ENCODE measurements at regions not wholly inside any gene's neighbourhood (a gene's known extent, or its start where the extent isn't known, plus 50 kb on each side); places are given as distances from the start of the nearest gene placed in this dataset.

GRCh38 chr6:133583907-133584427 is 304.9 kb upstream of the TCF21 start:
- no peak for DNase-seq (ENCODE audit: low read depth in 1 of 2, low spot score in 1 of 2)

GRCh38 chr6:133584823-133585222 is 304.1 kb upstream of the TCF21 start:
- no peak for DNase-seq (ENCODE audit: low read depth in 1 of 2, low spot score in 1 of 2)

GRCh38 chr6:133585978-133586377 is 302.9 kb upstream of the TCF21 start:
- no peak for DNase-seq (ENCODE audit: low read depth in 1 of 2, low spot score in 1 of 2)

DNA sequence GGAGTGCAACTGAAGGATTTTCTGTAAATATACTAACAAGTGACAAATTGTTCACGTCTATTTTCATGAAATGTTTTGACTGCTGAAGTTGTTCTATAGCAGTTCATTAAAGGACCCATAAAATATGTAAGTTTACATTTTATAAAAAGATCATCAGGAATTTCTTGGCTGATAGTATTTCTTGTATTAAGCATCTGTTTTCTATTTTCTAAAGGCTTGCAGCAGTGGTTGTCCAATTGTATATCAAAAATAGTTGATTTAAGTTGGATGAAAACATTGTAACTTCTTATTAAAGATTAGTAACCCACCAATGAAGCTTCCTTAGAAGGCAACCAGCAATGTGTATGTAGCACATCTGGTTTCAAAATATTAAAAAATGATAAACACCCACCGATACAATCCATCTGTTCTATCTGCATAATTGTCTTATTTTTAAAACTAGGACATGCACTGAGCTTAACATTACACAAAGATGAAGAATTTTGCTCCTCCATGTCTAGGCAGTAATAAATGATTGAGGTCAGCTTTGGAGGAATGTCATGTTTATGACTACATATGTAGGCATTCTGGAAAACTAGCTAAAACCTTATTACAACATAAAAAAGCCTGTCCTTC is 301.3 kb upstream of the TCF21 start:
- DNase-seq (ENCODE audit: low read depth in 1 of 2, low spot score in 1 of 2): no peak

DNA sequence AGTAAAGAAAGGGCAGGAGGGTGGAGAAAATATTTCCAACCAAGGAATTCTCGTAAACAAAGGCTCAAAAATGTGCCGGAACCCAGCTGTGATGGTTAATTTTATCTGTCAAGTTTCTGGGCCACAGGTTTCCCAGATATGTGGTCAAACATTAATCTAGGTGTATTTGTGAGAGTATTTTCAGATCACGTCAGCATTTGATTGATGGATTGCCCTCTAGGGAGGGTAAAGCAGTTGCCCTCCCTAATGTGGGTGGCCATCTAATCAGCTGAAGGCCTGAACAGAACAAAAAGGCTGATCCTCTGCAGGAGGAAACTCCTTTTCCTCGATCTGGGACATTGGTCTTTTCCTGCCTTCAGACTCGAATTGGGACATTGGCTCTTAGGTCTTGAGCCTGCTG is 298.7 kb upstream of the TCF21 start:
- no peak for DNase-seq (ENCODE audit: low read depth in 1 of 2, low spot score in 1 of 2)

DNA sequence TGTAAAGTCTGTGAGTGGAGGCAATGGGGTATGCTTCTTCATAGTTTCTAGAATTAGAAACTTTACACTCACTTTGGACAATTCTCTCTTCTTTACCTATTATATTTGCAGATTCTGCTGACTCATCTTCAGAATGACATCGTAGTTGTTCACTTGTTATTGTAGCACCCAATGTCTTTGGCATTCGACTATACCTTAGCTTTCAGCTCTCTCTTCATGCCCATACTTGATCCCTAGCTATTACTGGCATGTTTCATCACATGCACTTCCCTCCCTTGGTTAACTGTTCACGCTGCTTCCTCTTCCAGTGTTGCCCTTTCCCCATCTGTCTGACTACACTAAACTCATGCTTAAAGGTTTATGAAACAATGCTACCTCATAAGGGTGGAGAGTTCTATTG is 298.1 kb upstream of the TCF21 start:
- DNase-seq (ENCODE audit: low read depth in 1 of 2, low spot score in 1 of 2): no peak

GRCh38 chr6:133591275-133591674 is 297.6 kb upstream of the TCF21 start:
- DNase-seq (ENCODE audit: low read depth in 1 of 2, low spot score in 1 of 2): no peak

DNA sequence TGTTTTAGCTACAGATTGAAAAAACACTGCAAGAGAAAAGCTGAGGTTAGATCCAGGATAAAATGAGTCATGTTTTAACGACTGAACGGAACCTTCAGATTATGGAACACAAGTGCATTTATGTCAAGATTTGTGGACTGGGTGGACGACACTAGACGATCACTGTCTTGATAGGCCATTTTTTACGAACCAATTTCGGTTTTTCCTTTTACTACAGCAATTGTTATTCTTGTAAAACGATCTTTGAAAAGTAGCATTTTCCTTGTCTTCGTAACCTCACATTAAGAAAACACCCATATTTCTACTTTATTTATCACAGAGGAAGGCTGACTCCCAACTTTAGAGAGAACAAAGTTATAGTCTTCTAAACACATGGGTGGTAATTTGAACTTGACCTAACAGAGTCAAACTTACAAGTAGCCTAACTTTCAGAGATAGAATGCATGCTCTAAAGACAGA is 294.2 kb upstream of the TCF21 start:
- DNase-seq (ENCODE audit: low read depth in 1 of 2, low spot score in 1 of 2): no peak

DNA sequence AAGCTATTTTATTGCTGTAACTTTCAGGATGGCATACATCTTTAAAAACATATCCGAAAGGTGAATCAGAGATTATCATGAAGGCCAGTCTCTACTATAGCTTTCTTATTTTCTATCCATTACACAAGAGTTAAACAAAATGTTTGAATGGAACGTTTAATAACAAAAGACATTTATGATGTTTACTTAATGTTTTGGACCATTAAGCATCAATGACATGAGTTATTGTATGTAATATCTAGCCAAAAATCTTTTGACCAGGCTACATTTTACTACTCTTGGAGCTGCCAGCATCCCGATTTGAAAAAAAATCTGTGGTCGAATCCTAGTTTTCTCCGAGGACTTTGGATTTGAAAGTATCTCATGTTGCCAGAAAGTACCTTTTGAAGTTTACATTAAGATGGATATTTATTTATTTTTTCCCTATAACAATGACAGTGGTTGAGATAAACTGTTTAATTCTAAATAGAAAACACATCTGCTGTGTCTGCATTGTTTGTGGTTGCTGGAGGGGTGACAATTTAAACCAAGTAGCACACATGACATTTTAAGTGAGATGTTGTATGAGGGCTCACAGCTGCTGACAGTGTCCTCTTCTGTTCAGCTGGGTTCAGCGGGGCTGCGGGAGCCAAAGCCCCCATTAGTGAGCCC is 293.7 kb upstream of the TCF21 start:
- DNase-seq (ENCODE audit: low read depth in 1 of 2, low spot score in 1 of 2): no peak

GRCh38 chr6:133606852-133607251 is 282.1 kb upstream of the TCF21 start:
- DNase-seq (ENCODE audit: low read depth in 1 of 2, low spot score in 1 of 2): no peak

GRCh38 chr6:133608620-133609019 is 280.3 kb upstream of the TCF21 start:
- DNase-seq (ENCODE audit: low read depth in 1 of 2, low spot score in 1 of 2): no peak

- no peak for DNase-seq (ENCODE audit: low read depth in 1 of 2, low spot score in 1 of 2)
These were observed 279.3 kb upstream of the TCF21 start for GRCh38 chr6:133609415-133610226.

DNA sequence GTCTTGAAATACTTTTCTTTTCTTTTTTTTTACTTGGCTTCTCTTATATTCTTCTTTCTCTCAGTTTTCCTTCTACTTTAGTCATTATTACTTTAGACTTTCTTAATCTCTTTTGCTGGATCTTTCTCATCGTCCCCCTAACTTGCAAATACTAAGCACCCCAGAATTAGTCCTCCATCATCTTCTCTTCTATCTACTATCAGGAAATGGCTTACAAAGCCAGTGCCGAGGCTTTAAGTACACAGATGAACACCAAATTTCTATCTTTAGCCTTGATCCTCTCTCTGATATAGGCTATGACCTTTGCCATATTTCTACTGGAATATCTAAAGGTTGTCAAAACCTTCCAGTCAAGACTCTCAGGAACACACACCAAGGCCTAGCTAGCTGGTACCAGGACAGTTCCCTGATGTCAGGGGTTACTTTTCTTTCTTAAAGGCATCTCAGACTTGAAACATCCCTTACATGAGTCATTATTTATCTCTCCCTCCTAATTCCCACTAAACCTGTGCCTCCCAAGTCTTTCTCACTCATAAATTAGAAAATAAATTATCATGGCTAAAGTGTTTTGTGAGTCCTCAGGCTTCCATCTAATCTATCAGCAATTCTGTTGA is 278.6 kb upstream of the TCF21 start:
- DNase-seq (ENCODE audit: low read depth in 1 of 2, low spot score in 1 of 2): no peak

DNA sequence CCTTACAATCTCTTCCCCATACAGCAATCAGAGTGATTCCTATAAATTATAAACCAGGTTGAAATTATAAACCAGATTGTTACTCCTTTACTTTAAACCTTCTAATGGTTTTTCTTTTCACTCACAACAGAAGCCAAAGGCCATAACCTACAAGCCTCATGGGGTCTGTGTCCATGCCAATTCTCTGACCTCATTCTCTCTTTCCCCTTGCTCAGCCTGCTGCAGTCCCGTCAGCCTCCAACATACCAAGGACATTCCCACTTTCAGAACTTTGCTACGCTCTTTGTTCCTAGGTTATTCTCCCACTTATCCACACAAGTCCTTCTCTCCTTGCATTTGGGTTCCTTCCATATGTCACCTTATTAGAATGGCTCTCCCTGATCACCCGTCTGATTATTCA is 277.9 kb upstream of the TCF21 start:
- no peak for DNase-seq (ENCODE audit: low read depth in 1 of 2, low spot score in 1 of 2)

DNA sequence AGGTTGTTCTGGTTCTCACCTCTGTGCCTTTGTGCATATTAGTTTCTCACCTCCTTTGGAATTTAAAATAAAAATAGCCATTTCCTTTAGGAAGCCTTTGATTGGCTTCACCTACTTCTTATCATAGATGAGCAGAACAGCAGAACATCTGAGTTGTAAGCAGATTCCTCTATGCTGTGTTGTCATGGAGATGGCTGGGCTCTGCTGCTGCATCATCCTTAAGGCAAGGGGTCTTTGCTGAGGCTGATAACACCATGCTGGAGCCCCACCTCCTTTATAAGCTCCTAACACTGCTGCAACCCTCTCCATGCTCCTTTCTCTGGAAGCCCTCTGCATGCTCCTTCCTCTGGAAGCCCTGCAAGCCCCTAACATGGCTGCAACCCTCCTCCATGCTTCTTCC is 276.5 kb upstream of the TCF21 start:
- no peak for DNase-seq (ENCODE audit: low read depth in 1 of 2, low spot score in 1 of 2)

DNA sequence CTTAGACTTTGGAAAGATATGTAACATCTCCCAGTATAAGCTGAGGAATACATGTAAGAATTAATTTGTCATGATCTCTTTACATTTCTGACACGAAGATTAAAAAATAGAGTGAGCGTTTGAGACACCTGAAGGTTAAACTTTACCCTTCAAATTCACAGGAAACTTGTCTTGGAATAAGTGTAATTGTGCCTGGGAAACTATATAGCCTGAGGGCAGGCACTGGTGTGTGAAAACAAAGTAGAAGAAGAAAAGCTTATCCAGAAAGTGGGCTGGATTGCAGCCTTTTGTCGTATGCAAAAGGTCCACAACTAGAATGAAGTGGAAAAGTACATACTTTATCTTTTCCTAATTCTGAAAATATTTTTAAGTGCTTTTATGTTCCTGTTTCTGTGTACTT is 275.7 kb upstream of the TCF21 start:
- no peak for DNase-seq (ENCODE audit: low read depth in 1 of 2, low spot score in 1 of 2)

DNA sequence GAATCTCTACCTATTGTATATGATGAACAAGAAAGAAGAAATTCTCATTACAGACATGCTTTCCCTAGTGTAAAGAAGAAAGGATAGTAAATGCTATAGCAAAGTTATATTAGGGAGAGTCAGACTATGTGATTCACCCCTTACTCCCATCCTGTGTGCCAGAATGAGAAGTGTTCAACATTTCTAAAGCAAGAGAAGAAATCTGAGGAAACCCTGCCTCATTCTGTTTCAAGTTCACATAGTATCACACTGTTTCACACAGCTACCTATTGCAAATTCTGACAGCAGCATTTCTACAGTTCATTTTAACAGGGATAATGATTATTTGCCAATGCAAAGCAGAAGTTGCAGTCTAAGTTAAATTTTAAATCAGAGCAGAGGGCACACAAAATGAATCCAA is 267.2 kb upstream of the TCF21 start:
- no peak for DNase-seq (ENCODE audit: low read depth in 1 of 2, low spot score in 1 of 2)

DNA sequence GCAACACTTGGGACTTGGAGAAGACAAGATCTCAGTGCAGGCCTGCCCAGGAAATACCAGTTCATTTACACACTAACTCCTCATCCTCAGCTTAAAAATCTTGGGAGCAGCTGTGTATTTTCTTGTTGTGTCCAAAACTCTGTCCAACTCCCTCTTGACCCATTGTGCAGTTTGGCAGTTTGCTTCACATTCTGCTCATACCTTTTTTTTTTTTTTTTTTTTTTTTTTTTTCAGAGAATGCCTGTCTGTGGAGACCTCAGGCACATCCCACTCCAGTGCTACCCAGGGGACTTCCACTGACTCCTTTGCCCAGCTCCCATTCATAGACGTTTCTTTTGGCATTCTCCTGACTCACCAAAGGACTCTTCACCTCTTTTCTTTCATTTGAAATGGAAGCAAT is 265.8 kb upstream of the TCF21 start:
- DNase-seq (ENCODE audit: low read depth in 1 of 2, low spot score in 1 of 2): no peak

DNA sequence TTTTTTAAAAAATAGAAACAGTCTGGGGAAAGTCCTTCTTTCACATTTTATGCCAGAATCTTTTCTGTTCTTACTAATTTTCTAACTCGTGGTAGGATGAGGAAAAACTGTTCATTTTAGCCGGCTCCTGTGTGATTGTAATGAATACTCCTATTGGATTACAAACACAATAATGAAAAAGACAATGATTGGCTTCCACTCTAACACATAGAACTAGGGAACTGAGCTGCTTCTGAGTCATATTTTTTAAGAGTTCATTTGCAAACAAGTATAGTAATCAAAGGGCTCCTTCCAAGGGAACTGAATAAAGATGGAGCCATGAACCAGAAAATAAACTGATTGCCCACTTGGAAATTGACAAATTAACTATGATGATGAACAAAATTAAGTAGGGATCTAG is 265.3 kb upstream of the TCF21 start:
- no peak for DNase-seq (ENCODE audit: low read depth in 1 of 2, low spot score in 1 of 2)

DNA sequence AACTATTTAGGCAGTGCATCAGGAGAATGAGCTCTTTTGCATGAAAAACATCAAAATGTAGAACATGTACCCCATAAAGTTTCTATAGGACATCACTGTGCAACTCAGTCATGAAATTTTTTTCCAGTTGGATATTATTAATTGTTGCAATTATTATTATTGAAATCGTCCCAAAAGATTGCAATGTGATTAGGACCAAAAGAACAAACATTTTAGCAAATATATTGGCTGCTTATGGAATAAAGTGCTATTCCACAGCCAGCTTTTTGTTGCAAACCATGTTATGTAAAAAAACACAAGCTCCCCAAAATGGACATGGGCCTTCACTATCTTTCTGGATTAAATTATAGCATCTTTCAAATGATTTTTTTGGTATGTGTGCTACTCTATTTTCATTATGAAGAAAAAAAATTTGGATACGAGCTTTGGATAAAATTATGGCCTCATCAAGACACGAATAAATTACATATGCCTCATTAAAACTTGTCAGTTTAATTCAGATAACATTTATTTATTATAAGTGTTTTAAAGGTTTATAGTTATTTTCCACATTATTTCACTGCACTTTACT is 262.7 kb upstream of the TCF21 start:
- DNase-seq (ENCODE audit: low read depth in 1 of 2, low spot score in 1 of 2): no peak

GRCh38 chr6:133629970-133630369 is 258.9 kb upstream of the TCF21 start:
- DNase-seq (ENCODE audit: low read depth in 1 of 2, low spot score in 1 of 2): no peak

Measured in activated T-helper 1 cell treated with anti-CD3 and anti-CD28 coated beads, Interleukin-2, amount 50 U/mL, for 16 hours (primary cell).